ENCODE measurements at regions not wholly inside any gene's neighbourhood (a gene's known extent, or its start where the extent isn't known, plus 50 kb on each side); places are given as distances from the start of the nearest gene placed in this dataset.

DNA sequence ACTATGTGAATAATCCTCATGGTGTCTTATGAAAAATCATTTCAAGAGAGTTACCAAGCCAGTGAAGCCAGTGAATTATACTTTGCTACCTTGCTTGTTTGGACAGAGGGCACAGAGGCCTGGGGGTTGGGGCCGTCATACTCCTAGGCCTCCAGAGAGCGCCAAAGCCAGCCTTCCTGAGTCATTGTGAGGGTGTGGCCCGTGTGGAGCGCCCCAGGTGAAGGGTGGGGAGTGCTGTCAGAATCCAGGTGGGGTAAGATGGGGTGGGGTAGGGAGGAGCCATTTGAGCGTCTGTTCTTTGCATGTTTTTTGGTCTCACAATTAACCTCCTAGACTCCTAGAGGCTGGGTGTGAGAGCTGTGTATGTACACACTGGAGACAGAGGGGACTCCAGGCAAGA lies 71.1 kb downstream of the PERP start:
- no peak overlapping the region for H3K27ac ChIP-seq
- TF ChIP-seq ZFX (IDR thresholded peaks at IDR 0.05), result no peak
- TF ChIP-seq, protein P1, sequence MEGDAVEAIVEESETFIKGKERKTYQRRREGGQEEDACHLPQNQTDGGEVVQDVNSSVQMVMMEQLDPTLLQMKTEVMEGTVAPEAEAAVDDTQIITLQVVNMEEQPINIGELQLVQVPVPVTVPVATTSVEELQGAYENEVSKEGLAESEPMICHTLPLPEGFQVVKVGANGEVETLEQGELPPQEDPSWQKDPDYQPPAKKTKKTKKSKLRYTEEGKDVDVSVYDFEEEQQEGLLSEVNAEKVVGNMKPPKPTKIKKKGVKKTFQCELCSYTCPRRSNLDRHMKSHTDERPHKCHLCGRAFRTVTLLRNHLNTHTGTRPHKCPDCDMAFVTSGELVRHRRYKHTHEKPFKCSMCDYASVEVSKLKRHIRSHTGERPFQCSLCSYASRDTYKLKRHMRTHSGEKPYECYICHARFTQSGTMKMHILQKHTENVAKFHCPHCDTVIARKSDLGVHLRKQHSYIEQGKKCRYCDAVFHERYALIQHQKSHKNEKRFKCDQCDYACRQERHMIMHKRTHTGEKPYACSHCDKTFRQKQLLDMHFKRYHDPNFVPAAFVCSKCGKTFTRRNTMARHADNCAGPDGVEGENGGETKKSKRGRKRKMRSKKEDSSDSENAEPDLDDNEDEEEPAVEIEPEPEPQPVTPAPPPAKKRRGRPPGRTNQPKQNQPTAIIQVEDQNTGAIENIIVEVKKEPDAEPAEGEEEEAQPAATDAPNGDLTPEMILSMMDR (conservative IDR thresholded peaks at IDR 0.05), result no peak

DNA sequence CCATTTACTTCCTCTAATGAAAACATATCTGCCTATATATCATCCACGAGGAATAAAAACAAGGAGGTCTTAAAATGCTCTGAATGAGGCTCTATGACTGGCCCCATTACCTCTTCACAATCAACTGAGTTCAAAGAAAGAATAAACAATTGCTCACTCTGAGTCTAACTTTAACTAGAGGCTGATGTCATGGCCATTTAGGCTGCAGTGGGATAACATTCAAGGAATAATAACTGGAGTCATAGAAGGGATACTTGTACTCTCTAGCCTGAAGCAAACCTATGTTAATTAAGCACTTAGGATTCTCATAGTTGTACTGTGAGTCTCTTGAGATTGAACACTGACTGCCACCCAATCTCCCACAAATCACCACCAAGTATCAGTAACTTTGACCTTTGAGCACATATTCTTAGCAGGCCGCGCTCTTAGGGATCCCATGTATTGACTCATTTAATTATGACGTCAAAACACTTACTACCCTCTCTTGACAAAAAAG lies 70.2 kb downstream of the PERP start:
- no peak for TF ChIP-seq ZFX (IDR thresholded peaks at IDR 0.05)
- TF ChIP-seq, protein P1 (conservative IDR thresholded peaks at IDR 0.05), result no peak
- no peak overlapping the region for H3K27ac ChIP-seq

DNA sequence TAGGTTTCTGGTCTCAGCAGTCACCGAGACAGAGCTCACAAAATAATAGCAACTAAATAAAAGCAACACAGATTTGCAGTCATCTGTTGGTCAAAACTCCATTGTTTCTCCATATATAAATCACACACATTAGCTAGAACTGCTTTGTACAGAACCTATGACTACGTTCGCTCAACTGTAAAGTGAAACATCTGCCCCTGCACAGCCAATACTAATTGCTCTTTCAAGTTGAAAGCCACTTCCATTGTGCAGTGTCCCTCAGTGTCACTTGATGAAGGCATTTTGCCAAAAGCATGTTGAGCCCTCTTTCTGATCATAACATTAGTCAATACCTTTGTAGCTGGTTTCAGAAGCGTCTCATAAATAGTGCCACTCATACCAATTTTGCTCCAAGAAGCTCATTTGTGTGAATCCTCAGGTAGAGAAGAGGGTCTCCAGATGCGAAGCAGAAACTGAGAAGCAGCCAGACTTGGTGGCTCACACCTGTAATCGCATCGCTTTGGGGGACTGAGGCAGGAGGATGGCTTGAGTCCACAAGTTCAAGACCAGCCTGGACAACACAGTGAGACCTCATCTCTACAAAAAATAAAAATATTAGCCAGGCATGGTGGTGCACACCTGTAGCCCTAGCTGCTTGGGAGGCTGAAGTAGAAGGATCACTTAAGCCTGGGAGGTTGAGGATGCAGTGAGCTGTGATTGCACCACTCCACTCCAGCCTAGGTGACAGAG lies 68.9 kb downstream of the PERP start:
- no peak overlapping the region for H3K27ac ChIP-seq
- no peak for TF ChIP-seq ZFX (IDR thresholded peaks at IDR 0.05)
- TF ChIP-seq, protein P1 (conservative IDR thresholded peaks at IDR 0.05), result no peak

Data from C4-2B (cell line).